ENCODE measurements at regions not wholly inside any gene's neighbourhood (a gene's known extent, or its start where the extent isn't known, plus 50 kb on each side); places are given as distances from the start of the nearest gene placed in this dataset.

DNA sequence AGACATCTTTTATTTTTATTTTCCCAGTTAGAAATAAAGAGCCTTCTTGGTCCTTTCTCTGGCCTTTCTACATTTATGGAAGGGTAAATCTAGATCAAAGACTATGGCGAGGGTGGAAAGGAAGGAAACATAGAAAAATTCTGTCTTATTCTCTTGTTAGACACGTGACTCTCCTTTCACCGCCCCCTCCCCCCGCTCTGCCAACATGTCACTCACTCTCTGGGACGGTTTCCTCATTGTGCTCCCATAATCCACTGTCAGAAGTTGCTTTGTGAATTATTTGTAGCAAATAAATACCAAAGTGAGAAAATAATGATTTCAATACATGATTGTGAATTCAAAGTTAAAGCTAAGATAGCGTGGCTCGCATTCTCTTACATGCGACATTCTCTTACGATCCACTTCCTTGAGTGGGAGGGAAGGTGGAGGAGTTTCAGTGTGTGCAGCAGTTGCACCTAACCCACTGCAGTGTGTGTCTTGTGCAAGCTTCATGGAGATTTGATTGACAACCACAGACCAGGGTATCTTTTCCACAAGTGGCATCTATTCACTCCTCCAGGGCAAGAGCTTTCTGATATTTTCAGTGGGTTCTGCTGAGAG is 423.0 kb upstream of the KIF2A start:
- TF ChIP-seq, protein P1, sequence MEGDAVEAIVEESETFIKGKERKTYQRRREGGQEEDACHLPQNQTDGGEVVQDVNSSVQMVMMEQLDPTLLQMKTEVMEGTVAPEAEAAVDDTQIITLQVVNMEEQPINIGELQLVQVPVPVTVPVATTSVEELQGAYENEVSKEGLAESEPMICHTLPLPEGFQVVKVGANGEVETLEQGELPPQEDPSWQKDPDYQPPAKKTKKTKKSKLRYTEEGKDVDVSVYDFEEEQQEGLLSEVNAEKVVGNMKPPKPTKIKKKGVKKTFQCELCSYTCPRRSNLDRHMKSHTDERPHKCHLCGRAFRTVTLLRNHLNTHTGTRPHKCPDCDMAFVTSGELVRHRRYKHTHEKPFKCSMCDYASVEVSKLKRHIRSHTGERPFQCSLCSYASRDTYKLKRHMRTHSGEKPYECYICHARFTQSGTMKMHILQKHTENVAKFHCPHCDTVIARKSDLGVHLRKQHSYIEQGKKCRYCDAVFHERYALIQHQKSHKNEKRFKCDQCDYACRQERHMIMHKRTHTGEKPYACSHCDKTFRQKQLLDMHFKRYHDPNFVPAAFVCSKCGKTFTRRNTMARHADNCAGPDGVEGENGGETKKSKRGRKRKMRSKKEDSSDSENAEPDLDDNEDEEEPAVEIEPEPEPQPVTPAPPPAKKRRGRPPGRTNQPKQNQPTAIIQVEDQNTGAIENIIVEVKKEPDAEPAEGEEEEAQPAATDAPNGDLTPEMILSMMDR (IDR thresholded peaks at IDR 0.05; ENCODE audit: borderline replicate concordance, extremely low read depth, low read length, poor library complexity, severe bottlenecking), result no peak
- TF ChIP-seq EZH2 (IDR thresholded peaks at IDR 0.05; ENCODE audit: borderline replicate concordance, low read depth, low read length, severe bottlenecking), result no peak
